HG03354 (cell line): ENCODE measurements at regions not wholly inside any gene's neighbourhood (a gene's known extent, or its start where the extent isn't known, plus 50 kb on each side); places are given as distances from the start of the nearest gene placed in this dataset.

Experiments used
- ATAC-seq: cut with Tn5 transposase; IDR thresholded peaks from one replicate; pipeline ENCODE4 v1.9.1; 2021; ENCODE audit warnings: mild to moderate bottlenecking; ENCODE audit not compliant: unreplicated experiment, poor library complexity, severe bottlenecking

- no peak for ATAC-seq
Measured at GRCh38 chr15:35596285-35596684, 50.3 kb upstream of the DPH6 start.

GRCh38 chr15:35602836-35603235 is 56.9 kb upstream of the DPH6 start:
- ATAC-seq = no peak

- peak; percentile 62 for ATAC-seq
Measured at GRCh38 chr15:35603301-35603700, 57.3 kb upstream of the DPH6 start.

GRCh38 chr15:35603856-35604255 is 57.9 kb upstream of the DPH6 start:
- no peak for ATAC-seq

GRCh38 chr15:35605764-35606449 is 59.9 kb upstream of the DPH6 start:
- no peak for ATAC-seq

- no peak for ATAC-seq
Measured at GRCh38 chr15:35606450-35606779, 60.5 kb upstream of the DPH6 start.

GRCh38 chr15:35616498-35617271 is 70.7 kb upstream of the DPH6 start:
- ATAC-seq = peak; percentile 64

GRCh38 chr15:35618260-35619188 is 72.6 kb upstream of the DPH6 start:
- ATAC-seq = no peak

- ATAC-seq = no peak
Measured at GRCh38 chr15:35622641-35623340, 76.8 kb upstream of the DPH6 start.

GRCh38 chr15:35624881-35625280 is 78.9 kb upstream of the DPH6 start:
- no peak for ATAC-seq

GRCh38 chr15:35626571-35627318 is 80.8 kb upstream of the DPH6 start:
- no peak for ATAC-seq

- ATAC-seq = no peak
Measured at GRCh38 chr15:35627696-35628095, 81.7 kb upstream of the DPH6 start.

GRCh38 chr15:35629766-35630165 is 83.8 kb upstream of the DPH6 start:
- ATAC-seq = no peak

- no peak for ATAC-seq
Measured at GRCh38 chr15:35630532-35630931, 84.6 kb upstream of the DPH6 start.

- no peak for ATAC-seq
Measured at GRCh38 chr15:35630985-35631384, 85.0 kb upstream of the DPH6 start.

GRCh38 chr15:35633677-35634076 is 87.7 kb upstream of the DPH6 start:
- no peak for ATAC-seq

- no peak for ATAC-seq
Measured at GRCh38 chr15:35646790-35647189, 100.8 kb upstream of the DPH6 start.

- no peak for ATAC-seq
Measured at GRCh38 chr15:35647303-35647702, 101.3 kb upstream of the DPH6 start.

- ATAC-seq = no peak
Measured at GRCh38 chr15:35648941-35649340, 103.0 kb upstream of the DPH6 start.
